ENCODE measurements at regions not wholly inside any gene's neighbourhood (a gene's known extent, or its start where the extent isn't known, plus 50 kb on each side); places are given as distances from the start of the nearest gene placed in this dataset.

DNA sequence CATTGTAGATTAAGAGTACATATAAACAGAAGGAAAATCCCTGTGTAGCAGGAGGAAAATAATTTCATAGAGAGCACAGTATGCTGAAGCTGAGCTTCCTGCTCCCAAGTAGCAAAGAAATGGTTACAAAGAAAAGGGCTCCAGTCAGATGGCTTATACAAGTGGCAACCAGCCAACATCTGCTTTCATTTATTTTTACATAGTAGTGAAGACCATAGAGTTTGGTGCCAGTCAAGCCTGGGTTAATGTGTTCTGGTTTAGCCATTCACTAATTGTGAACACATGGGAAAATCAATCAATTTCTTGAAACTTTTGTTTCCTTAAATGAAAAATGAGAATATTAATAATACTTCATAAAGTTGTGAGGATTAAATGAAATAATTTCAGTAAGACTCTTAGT lies 111.3 kb upstream of the ELOVL6 start:
- Histone ChIP-seq H3K36me3 (no peaks in the 10 kb centered on the region), H3K4me1 (no peaks in the 10 kb centered on the region), H3K9me3 (no peaks in the 10 kb centered on the region), H3K27me3 (no peaks in the 10 kb centered on the region), H3K4me3 (no peak overlapping the region), H3K27ac (no peak overlapping the region)
- TF ChIP-seq POLR2A (IDR thresholded peaks at IDR 0.05) (no peak), CTCF (IDR thresholded peaks at IDR 0.05) (no peak)
- no peak for DNase-seq

GRCh38 chr4:110306303-110306702 lies 107.9 kb upstream of the ELOVL6 start:
- DNase-seq = no peak
- Histone ChIP-seq H3K4me3 (no peak overlapping the region), H3K27ac (no peak overlapping the region), H3K36me3 (no peaks in the 10 kb centered on the region), H3K9me3 (no peaks in the 10 kb centered on the region), H3K27me3 (no peaks in the 10 kb centered on the region), H3K4me1 (no peaks in the 10 kb centered on the region)
- TF ChIP-seq CTCF (IDR thresholded peaks at IDR 0.05) = no peak
- no peak for TF ChIP-seq POLR2A (IDR thresholded peaks at IDR 0.05)

- Histone ChIP-seq H3K27ac (no peak overlapping the region), H3K27me3 (no peaks in the 10 kb centered on the region), H3K9me3 (no peaks in the 10 kb centered on the region), H3K36me3 (no peaks in the 10 kb centered on the region), H3K4me1 (no peaks in the 10 kb centered on the region), H3K4me3 (no peak overlapping the region)
- no peak for TF ChIP-seq POLR2A (IDR thresholded peaks at IDR 0.05)
- TF ChIP-seq CTCF (IDR thresholded peaks at IDR 0.05) = no peak
- no peak for DNase-seq
Observed at GRCh38 chr4:110305455-110305854, 107.0 kb upstream of the ELOVL6 start.

DNA sequence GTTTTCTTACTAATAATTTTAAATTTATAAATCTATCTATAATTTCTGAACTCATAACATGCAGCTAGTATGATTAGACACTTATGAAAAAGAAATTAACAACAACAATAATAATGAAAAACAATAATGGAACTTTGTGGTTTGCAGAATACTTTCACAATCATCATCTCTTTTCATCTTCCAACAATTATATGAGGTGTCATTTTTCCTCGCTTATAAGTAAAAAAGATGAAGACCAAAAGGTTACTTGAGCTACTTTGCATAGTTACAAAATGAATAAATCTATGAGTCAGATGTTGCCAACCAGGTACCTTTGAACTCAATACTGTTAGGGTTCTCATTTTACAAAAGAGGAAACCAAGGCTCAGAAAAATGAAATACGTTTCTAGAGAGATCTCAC lies 98.5 kb upstream of the ELOVL6 start:
- no peak for DNase-seq
- H3K36me3 ChIP-seq = no peaks in the 10 kb centered on the region
- no peaks in the 10 kb centered on the region for H3K27me3 ChIP-seq
- H3K9me3 ChIP-seq = no peaks in the 10 kb centered on the region
- no peaks in the 10 kb centered on the region for H3K4me1 ChIP-seq
- no peak overlapping the region for H3K27ac ChIP-seq
- no peak for TF ChIP-seq POLR2A (IDR thresholded peaks at IDR 0.05)
- TF ChIP-seq CTCF (IDR thresholded peaks at IDR 0.05) = no peak
- H3K4me3 ChIP-seq = no peak overlapping the region

DNA sequence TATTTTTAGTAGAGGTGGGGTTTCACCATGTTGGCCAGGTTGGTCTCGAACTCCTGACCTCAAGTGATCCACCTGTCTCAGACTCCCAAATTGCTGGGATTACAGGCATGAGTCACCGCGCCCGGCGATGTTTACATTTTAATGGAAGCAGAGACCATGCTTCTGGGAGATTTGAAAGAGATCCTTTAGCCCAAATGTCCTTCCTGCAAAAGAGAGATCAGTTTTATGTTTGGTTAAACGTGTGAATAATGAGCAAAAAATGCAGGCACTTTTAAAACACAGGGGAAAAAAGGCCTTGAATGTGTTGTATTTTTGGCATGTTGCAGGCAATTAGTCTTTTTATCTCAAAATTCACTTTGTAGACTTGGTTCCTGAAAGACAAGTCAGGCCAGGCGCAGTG lies 95.8 kb upstream of the ELOVL6 start:
- Histone ChIP-seq H3K4me1 (no peaks in the 10 kb centered on the region), H3K27me3 (no peaks in the 10 kb centered on the region), H3K36me3 (no peaks in the 10 kb centered on the region), H3K4me3 (no peak overlapping the region), H3K9me3 (no peaks in the 10 kb centered on the region), H3K27ac (no peak overlapping the region)
- no peak for DNase-seq
- no peak for TF ChIP-seq POLR2A (IDR thresholded peaks at IDR 0.05)
- no peak for TF ChIP-seq CTCF (IDR thresholded peaks at IDR 0.05)

- Histone ChIP-seq H3K4me3 (no peak overlapping the region), H3K9me3 (no peaks in the 10 kb centered on the region), H3K27ac (no peak overlapping the region), H3K4me1 (no peaks in the 10 kb centered on the region), H3K36me3 (no peaks in the 10 kb centered on the region), H3K27me3 (no peaks in the 10 kb centered on the region)
- TF ChIP-seq CTCF (IDR thresholded peaks at IDR 0.05) (no peak), POLR2A (IDR thresholded peaks at IDR 0.05) (no peak)
- no peak for DNase-seq
Observed at GRCh38 chr4:110292994-110293744, 94.8 kb upstream of the ELOVL6 start.
